AG08396 (cell line): ENCODE measurements at regions not wholly inside any gene's neighbourhood (a gene's known extent, or its start where the extent isn't known, plus 50 kb on each side); places are given as distances from the start of the nearest gene placed in this dataset.

Experiments used
- DNase-seq: peaks from one replicate; pipeline ENCODE4 v3.0.0; 2012; ENCODE audit warnings: low spot score, mixed read lengths

GRCh38 chr12:28879379-28879778 lies 269.7 kb upstream of the FAR2 start:
- no peak for DNase-seq

- DNase-seq = no peak
These were observed 266.6 kb upstream of the FAR2 start for GRCh38 chr12:28882444-28882843.

- DNase-seq = no peak
These were observed 265.6 kb upstream of the FAR2 start for GRCh38 chr12:28883406-28883997.

GRCh38 chr12:28884904-28885679 lies 264.0 kb upstream of the FAR2 start:
- DNase-seq = no peak

- no peak for DNase-seq
These were observed 263.1 kb upstream of the FAR2 start for GRCh38 chr12:28885928-28886327.

- DNase-seq = no peak
These were observed 261.6 kb upstream of the FAR2 start for GRCh38 chr12:28887461-28887990.

GRCh38 chr12:28890664-28891063 lies 258.4 kb upstream of the FAR2 start:
- no peak for DNase-seq

- no peak for DNase-seq
These were observed 258.0 kb upstream of the FAR2 start for GRCh38 chr12:28891126-28891525.

- DNase-seq = no peak
These were observed 255.7 kb upstream of the FAR2 start for GRCh38 chr12:28893365-28893764.

GRCh38 chr12:28893856-28894255 lies 255.2 kb upstream of the FAR2 start:
- no peak for DNase-seq

- no peak for DNase-seq
These were observed 252.7 kb upstream of the FAR2 start for GRCh38 chr12:28896421-28896820.

GRCh38 chr12:28898038-28898437 lies 251.0 kb upstream of the FAR2 start:
- DNase-seq = no peak

- peak; percentile 63 for DNase-seq
These were observed 249.1 kb upstream of the FAR2 start for GRCh38 chr12:28899951-28900350.

GRCh38 chr12:28905220-28905955 lies 243.7 kb upstream of the FAR2 start:
- no peak for DNase-seq

GRCh38 chr12:28908646-28909045 lies 240.4 kb upstream of the FAR2 start:
- no peak for DNase-seq

- no peak for DNase-seq
These were observed 239.8 kb upstream of the FAR2 start for GRCh38 chr12:28909291-28909690.

- peak; percentile 17 for DNase-seq
These were observed 223.2 kb upstream of the FAR2 start for GRCh38 chr12:28925719-28926376.

- DNase-seq = no peak
These were observed 218.4 kb upstream of the FAR2 start for GRCh38 chr12:28930704-28931103.

- no peak for DNase-seq
These were observed 215.9 kb upstream of the FAR2 start for GRCh38 chr12:28933176-28933575.

- DNase-seq = no peak
These were observed 215.1 kb upstream of the FAR2 start for GRCh38 chr12:28933864-28934527.

GRCh38 chr12:28936221-28936620 lies 212.9 kb upstream of the FAR2 start:
- no peak for DNase-seq

GRCh38 chr12:28936711-28937110 lies 212.4 kb upstream of the FAR2 start:
- no peak for DNase-seq
